ENCODE measurements at regions not wholly inside any gene's neighbourhood (a gene's known extent, or its start where the extent isn't known, plus 50 kb on each side); places are given as distances from the start of the nearest gene placed in this dataset.

- no peak for DNase-seq (ENCODE audit: low read depth)
Measured at GRCh38 chr2:240297256-240298116, 138.0 kb upstream of the GPC1 start.

- no peak for DNase-seq (ENCODE audit: low read depth)
Measured at GRCh38 chr2:240298117-240298790, 137.2 kb upstream of the GPC1 start.

GRCh38 chr2:240298803-240299709 is 136.4 kb upstream of the GPC1 start:
- DNase-seq (ENCODE audit: low read depth): no peak

- DNase-seq (ENCODE audit: low read depth): no peak
Measured at GRCh38 chr2:240299710-240300068, 135.8 kb upstream of the GPC1 start.

- DNase-seq (ENCODE audit: low read depth): no peak
Measured at GRCh38 chr2:240300261-240300821, 135.1 kb upstream of the GPC1 start.

- no peak for DNase-seq (ENCODE audit: low read depth)
Measured at GRCh38 chr2:240300840-240301239, 134.6 kb upstream of the GPC1 start.

GRCh38 chr2:240301256-240301795 is 134.1 kb upstream of the GPC1 start:
- DNase-seq (ENCODE audit: low read depth): no peak

GRCh38 chr2:240302041-240302440 is 133.4 kb upstream of the GPC1 start:
- DNase-seq (ENCODE audit: low read depth): no peak

- DNase-seq (ENCODE audit: low read depth): no peak
Measured at GRCh38 chr2:240302933-240303595, 132.4 kb upstream of the GPC1 start.

- no peak for DNase-seq (ENCODE audit: low read depth)
Measured at GRCh38 chr2:240303896-240304745, 131.3 kb upstream of the GPC1 start.

- DNase-seq (ENCODE audit: low read depth): no peak
Measured at GRCh38 chr2:240304746-240305161, 130.7 kb upstream of the GPC1 start.

- DNase-seq (ENCODE audit: low read depth): no peak
Measured at GRCh38 chr2:240305369-240305962, 130.0 kb upstream of the GPC1 start.

- DNase-seq (ENCODE audit: low read depth): no peak
Measured at GRCh38 chr2:240306185-240306584, 129.3 kb upstream of the GPC1 start.

GRCh38 chr2:240308111-240308651 is 127.3 kb upstream of the GPC1 start:
- DNase-seq (ENCODE audit: low read depth): no peak

GRCh38 chr2:240309214-240309613 is 126.2 kb upstream of the GPC1 start:
- no peak for DNase-seq (ENCODE audit: low read depth)

GRCh38 chr2:240310201-240310600 is 125.3 kb upstream of the GPC1 start:
- no peak for DNase-seq (ENCODE audit: low read depth)

GRCh38 chr2:240310645-240311044 is 124.8 kb upstream of the GPC1 start:
- DNase-seq (ENCODE audit: low read depth): no peak

- DNase-seq (ENCODE audit: low read depth): no peak
Measured at GRCh38 chr2:240311821-240312220, 123.6 kb upstream of the GPC1 start.

- DNase-seq (ENCODE audit: low read depth): no peak
Measured at GRCh38 chr2:240319221-240319854, 116.1 kb upstream of the GPC1 start.
